ENCODE measurements at regions not wholly inside any gene's neighbourhood (a gene's known extent, or its start where the extent isn't known, plus 50 kb on each side); places are given as distances from the start of the nearest gene placed in this dataset.

GRCh38 chr5:2109566-2109965, 226.8 kb upstream of the IRX4 start:
- ATAC-seq (ENCODE audit: insufficient read depth, low read depth) (no peak), DNase-seq (no peak)
- Histone ChIP-seq H2AFZ (ENCODE audit: low read depth, low read length) (no peak overlapping the region), H3K27me3 (ENCODE audit: insufficient read depth, low read length, poor library complexity) (peaks cover 7% of the 10 kb centered on the region), H3K27ac (ENCODE audit: low read length) (no peak overlapping the region), H3K36me3 (ENCODE audit: insufficient read depth, low read length) (no peaks in the 10 kb centered on the region), H3K9ac (ENCODE audit: low read depth, low read length) (no peak overlapping the region), H3K4me2 (ENCODE audit: insufficient read depth, low read length) (no peak overlapping the region), H3K4me3 (ENCODE audit: low read depth in 1 of 2, low read length in 2 of 2) (no peak overlapping the region), H4K20me1 (ENCODE audit: insufficient read depth, low read length) (no peaks in the 10 kb centered on the region), H3K4me1 (ENCODE audit: insufficient read depth, low read length) (no peaks in the 10 kb centered on the region), H3K9me3 (ENCODE audit: insufficient read depth, low read length, severe bottlenecking) (no peaks in the 10 kb centered on the region), H3K79me2 (ENCODE audit: insufficient read depth, low read length) (no peaks in the 10 kb centered on the region)
- TF ChIP-seq CTCF (IDR thresholded peaks at IDR 0.05; ENCODE audit: borderline replicate concordance, extremely low read depth, low read length, poor library complexity, severe bottlenecking) (no peak), EZH2 (IDR thresholded peaks at IDR 0.05; ENCODE audit: borderline replicate concordance, low read depth, low read length, severe bottlenecking) (no peak)

- H3K27ac ChIP-seq (ENCODE audit: low read length): no peak overlapping the region
- H3K27me3 ChIP-seq (ENCODE audit: insufficient read depth, low read length, poor library complexity): peaks cover 12% of the 10 kb centered on the region
- H2AFZ ChIP-seq (ENCODE audit: low read depth, low read length): no peak overlapping the region
- ATAC-seq (ENCODE audit: insufficient read depth, low read depth) (no peak), DNase-seq (no peak)
- no peaks in the 10 kb centered on the region for H3K4me1 ChIP-seq (ENCODE audit: insufficient read depth, low read length)
- H3K36me3 ChIP-seq (ENCODE audit: insufficient read depth, low read length): no peaks in the 10 kb centered on the region
- no peaks in the 10 kb centered on the region for H3K9me3 ChIP-seq (ENCODE audit: insufficient read depth, low read length, severe bottlenecking)
- H3K4me3 ChIP-seq (ENCODE audit: low read depth in 1 of 2, low read length in 2 of 2): no peak overlapping the region
- H4K20me1 ChIP-seq (ENCODE audit: insufficient read depth, low read length): no peaks in the 10 kb centered on the region
- no peak overlapping the region for H3K9ac ChIP-seq (ENCODE audit: low read depth, low read length)
- TF ChIP-seq CTCF (IDR thresholded peaks at IDR 0.05; ENCODE audit: borderline replicate concordance, extremely low read depth, low read length, poor library complexity, severe bottlenecking) (no peak), EZH2 (IDR thresholded peaks at IDR 0.05; ENCODE audit: borderline replicate concordance, low read depth, low read length, severe bottlenecking) (no peak)
- H3K79me2 ChIP-seq (ENCODE audit: insufficient read depth, low read length): no peaks in the 10 kb centered on the region
- no peak overlapping the region for H3K4me2 ChIP-seq (ENCODE audit: insufficient read depth, low read length)
Observed at GRCh38 chr5:2106721-2107120, 224.0 kb upstream of the IRX4 start.

- no peak overlapping the region for H2AFZ ChIP-seq (ENCODE audit: low read depth, low read length)
- no peak overlapping the region for H3K4me3 ChIP-seq (ENCODE audit: low read depth in 1 of 2, low read length in 2 of 2)
- ATAC-seq (ENCODE audit: insufficient read depth, low read depth): no peak
- H3K79me2 ChIP-seq (ENCODE audit: insufficient read depth, low read length): no peaks in the 10 kb centered on the region
- no peak overlapping the region for H3K9ac ChIP-seq (ENCODE audit: low read depth, low read length)
- DNase-seq: no peak
- H3K27ac ChIP-seq (ENCODE audit: low read length): no peak overlapping the region
- H4K20me1 ChIP-seq (ENCODE audit: insufficient read depth, low read length): no peaks in the 10 kb centered on the region
- no peaks in the 10 kb centered on the region for H3K36me3 ChIP-seq (ENCODE audit: insufficient read depth, low read length)
- H3K27me3 ChIP-seq (ENCODE audit: insufficient read depth, low read length, poor library complexity): peaks cover 12% of the 10 kb centered on the region
- no peaks in the 10 kb centered on the region for H3K4me1 ChIP-seq (ENCODE audit: insufficient read depth, low read length)
- no peak for TF ChIP-seq EZH2 (IDR thresholded peaks at IDR 0.05; ENCODE audit: borderline replicate concordance, low read depth, low read length, severe bottlenecking)
- TF ChIP-seq CTCF (IDR thresholded peaks at IDR 0.05; ENCODE audit: borderline replicate concordance, extremely low read depth, low read length, poor library complexity, severe bottlenecking): no peak
- H3K4me2 ChIP-seq (ENCODE audit: insufficient read depth, low read length): no peak overlapping the region
- no peaks in the 10 kb centered on the region for H3K9me3 ChIP-seq (ENCODE audit: insufficient read depth, low read length, severe bottlenecking)
Observed at GRCh38 chr5:2105141-2105540, 222.4 kb upstream of the IRX4 start.

- Histone ChIP-seq H3K79me2 (ENCODE audit: insufficient read depth, low read length) (no peaks in the 10 kb centered on the region), H3K27ac (ENCODE audit: low read length) (no peak overlapping the region), H3K36me3 (ENCODE audit: insufficient read depth, low read length) (no peaks in the 10 kb centered on the region), H3K9me3 (ENCODE audit: insufficient read depth, low read length, severe bottlenecking) (no peaks in the 10 kb centered on the region), H3K9ac (ENCODE audit: low read depth, low read length) (no peak overlapping the region), H3K4me2 (ENCODE audit: insufficient read depth, low read length) (no peak overlapping the region), H3K27me3 (ENCODE audit: insufficient read depth, low read length, poor library complexity) (peaks cover 8% of the 10 kb centered on the region), H3K4me1 (ENCODE audit: insufficient read depth, low read length) (no peaks in the 10 kb centered on the region), H4K20me1 (ENCODE audit: insufficient read depth, low read length) (no peaks in the 10 kb centered on the region), H2AFZ (ENCODE audit: low read depth, low read length) (no peak overlapping the region), H3K4me3 (ENCODE audit: low read depth in 1 of 2, low read length in 2 of 2) (no peak overlapping the region)
- ATAC-seq (ENCODE audit: insufficient read depth, low read depth) (no peak), DNase-seq (no peak)
- TF ChIP-seq CTCF (IDR thresholded peaks at IDR 0.05; ENCODE audit: borderline replicate concordance, extremely low read depth, low read length, poor library complexity, severe bottlenecking) (no peak), EZH2 (IDR thresholded peaks at IDR 0.05; ENCODE audit: borderline replicate concordance, low read depth, low read length, severe bottlenecking) (no peak)
Observed at GRCh38 chr5:2103940-2104339, 221.2 kb upstream of the IRX4 start.

All from DND-41 (cell line).